Natural killer cell treated with Interleukin-12 subunit alpha and Interleukin-12 subunit beta and Interleukin-15 and Interleukin-18, amount 100 ng/mL, for 72 hours (primary cell): ENCODE measurements at regions not wholly inside any gene's neighbourhood (a gene's known extent, or its start where the extent isn't known, plus 50 kb on each side); places are given as distances from the start of the nearest gene placed in this dataset.

Source experiments
- ATAC-seq, 2 donors: fragments of 150-1000 bp; cut with Tn5 transposase in 1 of 2; sonication (Bioruptor Pico), chemical (Tn5 transposase) in 1 of 2; 2 replicates each; pipeline ENCODE4 v1.10.0; 2021
- DNase-seq: peaks from one replicate; pipeline ENCODE4 v3.0.0; 2022; ENCODE audit warnings: low spot score
- H3K27ac Mint-ChIP-seq, 2 donors: 1 replicate in 1 of 2; 2 replicates in 1 of 2; pipeline ENCODE4 v1.8.0; 2022; ENCODE audit warnings: mixed read lengths in 2 of 2, mild to moderate bottlenecking in 1 of 2, moderate library complexity in 1 of 2
- H3K27me3 Mint-ChIP-seq, 2 donors: 1 replicate in 1 of 2; 2 replicates in 1 of 2; pipeline ENCODE4 v1.8.0; 2022; ENCODE audit warnings: mixed read lengths in 2 of 2
- H3K36me3 Mint-ChIP-seq: one replicate; pipeline ENCODE4 v1.8.0; 2022; ENCODE audit warnings: mixed read lengths
- H3K4me1 Mint-ChIP-seq, 2 donors: 1 replicate in 1 of 2; 2 replicates in 1 of 2; pipeline ENCODE4 v1.8.0; 2022; ENCODE audit warnings: low read depth in 2 of 2, mixed read lengths in 2 of 2, mild to moderate bottlenecking in 1 of 2
- H3K4me3 Mint-ChIP-seq: one replicate; pipeline ENCODE4 v1.8.0; 2022; ENCODE audit warnings: mixed read lengths
- H3K9me3 Mint-ChIP-seq: 2 replicates; pipeline ENCODE4 v1.8.0; 2022; ENCODE audit warnings: mixed read lengths

GRCh38 chr10:10130686-10131085 lies 887.0 kb upstream of the CELF2 start:
- H3K4me3 Mint-ChIP-seq = no peak overlapping the region
- no peaks in the 10 kb centered on the region for H3K9me3 Mint-ChIP-seq
- DNase-seq = no peak
- no peaks in the 10 kb centered on the region for H3K4me1 Mint-ChIP-seq
- no peaks in the 10 kb centered on the region for H3K27me3 Mint-ChIP-seq
- no peak for ATAC-seq
- H3K36me3 Mint-ChIP-seq = no peaks in the 10 kb centered on the region
- H3K27ac Mint-ChIP-seq = no peak overlapping the region

GRCh38 chr10:10132009-10132408 lies 885.7 kb upstream of the CELF2 start:
- Mint-ChIP-seq H3K27ac (no peak overlapping the region), H3K4me1 (no peaks in the 10 kb centered on the region), H3K4me3 (no peak overlapping the region), H3K27me3 (no peaks in the 10 kb centered on the region), H3K36me3 (no peaks in the 10 kb centered on the region), H3K9me3 (no peaks in the 10 kb centered on the region)
- ATAC-seq (no peak), DNase-seq (no peak)

GRCh38 chr10:10133281-10133680 lies 884.4 kb upstream of the CELF2 start:
- DNase-seq (no peak), ATAC-seq (no peak)
- no peaks in the 10 kb centered on the region for H3K9me3 Mint-ChIP-seq
- no peak overlapping the region for H3K27ac Mint-ChIP-seq
- H3K27me3 Mint-ChIP-seq = peaks cover 0 to 2% of the 10 kb centered on the region in 2 donors
- no peaks in the 10 kb centered on the region for H3K36me3 Mint-ChIP-seq
- H3K4me1 Mint-ChIP-seq = peaks cover 0 to 2% of the 10 kb centered on the region in 2 donors
- no peak overlapping the region for H3K4me3 Mint-ChIP-seq

GRCh38 chr10:10138685-10139084 lies 879.0 kb upstream of the CELF2 start:
- H3K9me3 Mint-ChIP-seq = no peaks in the 10 kb centered on the region
- no peak for DNase-seq
- no peak overlapping the region for H3K27ac Mint-ChIP-seq

GRCh38 chr10:10141782-10142382 lies 875.8 kb upstream of the CELF2 start:
- no peak overlapping the region for H3K4me3 Mint-ChIP-seq
- no peak for ATAC-seq
- H3K27ac Mint-ChIP-seq = no peak overlapping the region
- no peak for DNase-seq
- H3K9me3 Mint-ChIP-seq = no peaks in the 10 kb centered on the region
- H3K27me3 Mint-ChIP-seq = peaks cover 0 to 2% of the 10 kb centered on the region in 2 donors
- no peaks in the 10 kb centered on the region for H3K36me3 Mint-ChIP-seq
- H3K4me1 Mint-ChIP-seq = peaks cover 3 to 9% of the 10 kb centered on the region in 2 donors

More at GRCh38 chr10:10138685-10139084, 879.0 kb upstream of the CELF2 start:
- Mint-ChIP-seq H3K36me3 (no peaks in the 10 kb centered on the region), H3K4me1 (peaks cover 3 to 9% of the 10 kb centered on the region in 2 donors), H3K27me3 (peaks cover 0 to 2% of the 10 kb centered on the region in 2 donors), H3K4me3 (peak overlapping the region; percentile 2)
- no peak for ATAC-seq

GRCh38 chr10:10146604-10147003 lies 871.1 kb upstream of the CELF2 start:
- H3K9me3 Mint-ChIP-seq = no peaks in the 10 kb centered on the region

GRCh38 chr10:10149899-10150298 lies 867.8 kb upstream of the CELF2 start:
- Mint-ChIP-seq H3K9me3 (no peaks in the 10 kb centered on the region), H3K27ac (no peak overlapping the region), H3K27me3 (no peaks in the 10 kb centered on the region), H3K4me1 (no peaks in the 10 kb centered on the region), H3K4me3 (no peak overlapping the region), H3K36me3 (no peaks in the 10 kb centered on the region)
- ATAC-seq = no peak
- no peak for DNase-seq

More at GRCh38 chr10:10146604-10147003, 871.1 kb upstream of the CELF2 start:
- no peak overlapping the region for H3K27ac Mint-ChIP-seq
- DNase-seq (no peak), ATAC-seq (no peak)
- no peaks in the 10 kb centered on the region for H3K27me3 Mint-ChIP-seq
- H3K4me3 Mint-ChIP-seq = no peak overlapping the region
- no peaks in the 10 kb centered on the region for H3K4me1 Mint-ChIP-seq
- no peaks in the 10 kb centered on the region for H3K36me3 Mint-ChIP-seq

GRCh38 chr10:10156917-10157600 lies 860.6 kb upstream of the CELF2 start:
- no peak overlapping the region for H3K27ac Mint-ChIP-seq
- DNase-seq (no peak), ATAC-seq (no peak)
- no peaks in the 10 kb centered on the region for H3K27me3 Mint-ChIP-seq
- H3K4me1 Mint-ChIP-seq = no peaks in the 10 kb centered on the region
- H3K36me3 Mint-ChIP-seq = no peaks in the 10 kb centered on the region
- peaks cover 5% of the 10 kb centered on the region for H3K9me3 Mint-ChIP-seq
- H3K4me3 Mint-ChIP-seq = no peak overlapping the region

- Mint-ChIP-seq H3K27me3 (no peaks in the 10 kb centered on the region), H3K4me1 (no peaks in the 10 kb centered on the region), H3K27ac (no peak overlapping the region), H3K36me3 (no peaks in the 10 kb centered on the region), H3K9me3 (peaks cover 5% of the 10 kb centered on the region), H3K4me3 (no peak overlapping the region)
- DNase-seq = no peak
- ATAC-seq = no peak
Measured at GRCh38 chr10:10160821-10161312, 856.8 kb upstream of the CELF2 start.

GRCh38 chr10:10164848-10165247 lies 852.8 kb upstream of the CELF2 start:
- Mint-ChIP-seq H3K27me3 (no peaks in the 10 kb centered on the region), H3K36me3 (no peaks in the 10 kb centered on the region), H3K9me3 (peaks cover 4% of the 10 kb centered on the region), H3K4me1 (no peaks in the 10 kb centered on the region), H3K4me3 (no peak overlapping the region), H3K27ac (no peak overlapping the region)
- DNase-seq = no peak
- no peak for ATAC-seq

- no peak overlapping the region for H3K27ac Mint-ChIP-seq
- no peak overlapping the region for H3K4me3 Mint-ChIP-seq
- DNase-seq = no peak
- no peaks in the 10 kb centered on the region for H3K27me3 Mint-ChIP-seq
- H3K4me1 Mint-ChIP-seq = no peaks in the 10 kb centered on the region
- no peaks in the 10 kb centered on the region for H3K9me3 Mint-ChIP-seq
- H3K36me3 Mint-ChIP-seq = no peaks in the 10 kb centered on the region
- no peak for ATAC-seq
Measured at GRCh38 chr10:10165415-10165814, 852.3 kb upstream of the CELF2 start.

GRCh38 chr10:10178476-10178875 lies 839.2 kb upstream of the CELF2 start:
- ATAC-seq = no peak

GRCh38 chr10:10193848-10194247 lies 823.8 kb upstream of the CELF2 start:
- Mint-ChIP-seq H3K9me3 (no peaks in the 10 kb centered on the region), H3K27ac (no peak overlapping the region), H3K36me3 (no peaks in the 10 kb centered on the region), H3K27me3 (no peaks in the 10 kb centered on the region), H3K4me1 (no peaks in the 10 kb centered on the region), H3K4me3 (no peak overlapping the region)
- no peak for DNase-seq
- no peak for ATAC-seq

More at GRCh38 chr10:10178476-10178875, 839.2 kb upstream of the CELF2 start:
- Mint-ChIP-seq H3K36me3 (no peaks in the 10 kb centered on the region), H3K4me3 (no peak overlapping the region), H3K27me3 (peaks cover 0 to 2% of the 10 kb centered on the region in 2 donors), H3K27ac (no peak overlapping the region), H3K9me3 (peaks cover 3% of the 10 kb centered on the region), H3K4me1 (no peaks in the 10 kb centered on the region)
- no peak for DNase-seq

GRCh38 chr10:10196701-10197100 lies 821.0 kb upstream of the CELF2 start:
- Mint-ChIP-seq H3K4me3 (no peak overlapping the region), H3K9me3 (no peaks in the 10 kb centered on the region), H3K36me3 (no peaks in the 10 kb centered on the region), H3K27ac (no peak overlapping the region), H3K4me1 (no peaks in the 10 kb centered on the region), H3K27me3 (no peaks in the 10 kb centered on the region)
- no peak for DNase-seq
- no peak for ATAC-seq
